ENCODE measurements at regions not wholly inside any gene's neighbourhood (a gene's known extent, or its start where the extent isn't known, plus 50 kb on each side); places are given as distances from the start of the nearest gene placed in this dataset.
"Not testable (repeated sequence)": the region's sequence is repeated elsewhere in the genome, so short reads cannot be mapped to it uniquely, and the experiment has no call there.

GRCh38 chr9:84077816-84078215 lies 97.2 kb downstream of the RMI1 start:
- H3K4me1 ChIP-seq (ENCODE audit: control insufficient read depth, insufficient read depth, low read length); H3K9me3 ChIP-seq (ENCODE audit: control insufficient read depth, low read length); H3K36me3 ChIP-seq (ENCODE audit: control insufficient read depth, insufficient read depth, low read length, severe bottlenecking); H3K27me3 ChIP-seq (replicated peaks; ENCODE audit: control insufficient read depth, insufficient read depth, low read length); H3K4me3 ChIP-seq (ENCODE audit: low read length); H3K9ac ChIP-seq (ENCODE audit: low read length); DNase-seq (ENCODE audit: low read depth): not testable (repeated sequence)

DNA sequence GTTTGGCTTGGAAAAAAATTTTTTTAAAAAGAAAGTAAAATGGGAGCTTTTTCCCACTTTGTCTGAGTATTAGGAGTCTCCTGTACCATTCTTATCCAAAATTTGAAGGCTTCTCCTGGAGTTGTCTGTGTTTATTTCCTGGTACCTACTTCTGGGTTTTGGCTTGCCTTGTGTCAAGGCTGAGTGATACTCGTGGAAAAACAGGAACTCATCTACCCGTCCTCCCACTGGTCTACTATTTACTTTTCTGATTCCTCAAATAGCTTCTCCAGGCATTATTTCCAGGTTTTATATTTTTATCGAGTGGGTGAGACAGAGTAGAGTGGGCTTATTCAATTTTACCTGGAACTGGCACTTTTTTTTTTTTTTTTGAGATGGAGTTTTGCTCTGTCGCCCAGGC lies 99.4 kb downstream of the RMI1 start:
- Histone ChIP-seq H3K36me3 (ENCODE audit: control insufficient read depth, insufficient read depth, low read length, severe bottlenecking) (no peaks in the 10 kb centered on the region), H3K4me1 (ENCODE audit: control insufficient read depth, insufficient read depth, low read length) (no peaks in the 10 kb centered on the region), H3K9me3 (ENCODE audit: control insufficient read depth, low read length) (no peaks in the 10 kb centered on the region), H3K4me3 (ENCODE audit: low read length) (no peak overlapping the region), H3K9ac (ENCODE audit: low read length) (no peak overlapping the region), H3K27me3 (replicated peaks; ENCODE audit: control insufficient read depth, insufficient read depth, low read length) (peaks cover 5% of the 10 kb centered on the region)
- no peak for DNase-seq (ENCODE audit: low read depth)

- DNase-seq (ENCODE audit: low read depth): no peak
- peaks cover 23% of the 10 kb centered on the region for H3K27me3 ChIP-seq (replicated peaks; ENCODE audit: control insufficient read depth, insufficient read depth, low read length)
- H3K36me3 ChIP-seq (ENCODE audit: control insufficient read depth, insufficient read depth, low read length, severe bottlenecking): no peaks in the 10 kb centered on the region
- no peaks in the 10 kb centered on the region for H3K9me3 ChIP-seq (ENCODE audit: control insufficient read depth, low read length)
- no peak overlapping the region for H3K4me3 ChIP-seq (ENCODE audit: low read length)
- H3K9ac ChIP-seq (ENCODE audit: low read length): no peak overlapping the region
- no peaks in the 10 kb centered on the region for H3K4me1 ChIP-seq (ENCODE audit: control insufficient read depth, insufficient read depth, low read length)
Measured at GRCh38 chr9:84101964-84102632, 121.5 kb downstream of the RMI1 start.

DNA sequence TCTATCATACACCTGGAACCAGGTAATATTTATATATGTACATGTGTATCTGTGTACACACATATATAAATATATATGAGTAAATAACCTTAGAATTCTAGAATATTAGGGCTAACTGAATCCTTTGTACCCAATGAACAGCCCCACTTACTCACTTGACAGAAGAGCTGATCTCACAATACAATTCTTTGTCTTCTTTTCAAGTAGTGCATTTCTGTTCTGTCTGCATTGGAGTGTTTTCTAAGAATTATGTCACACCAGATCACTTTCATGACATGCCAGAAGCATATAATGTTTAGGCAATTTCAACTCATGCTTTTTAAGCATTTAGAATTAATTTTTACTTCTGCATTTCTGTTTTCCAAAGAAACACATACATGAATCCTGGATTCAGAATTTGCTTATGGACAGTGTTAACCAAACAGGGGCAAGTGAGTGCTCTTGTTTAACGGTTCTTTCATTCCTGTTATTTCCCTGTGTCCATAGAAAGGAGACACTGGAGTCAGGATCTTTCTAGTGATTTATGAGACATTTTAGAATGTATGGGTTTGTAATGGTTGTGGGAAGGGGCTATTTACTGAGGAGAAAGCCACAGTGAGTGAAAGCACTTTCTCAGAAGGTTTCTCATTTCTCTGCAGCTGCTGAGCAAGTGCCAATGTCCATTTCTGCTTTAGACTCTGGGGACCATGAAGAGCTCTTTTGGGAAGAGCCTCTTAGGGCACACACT lies 123.2 kb downstream of the RMI1 start:
- no peaks in the 10 kb centered on the region for H3K36me3 ChIP-seq (ENCODE audit: control insufficient read depth, insufficient read depth, low read length, severe bottlenecking)
- no peak for DNase-seq (ENCODE audit: low read depth)
- H3K4me1 ChIP-seq (ENCODE audit: control insufficient read depth, insufficient read depth, low read length): no peaks in the 10 kb centered on the region
- no peak overlapping the region for H3K9ac ChIP-seq (ENCODE audit: low read length)
- H3K4me3 ChIP-seq (ENCODE audit: low read length): no peak overlapping the region
- H3K9me3 ChIP-seq (ENCODE audit: control insufficient read depth, low read length): no peaks in the 10 kb centered on the region
- H3K27me3 ChIP-seq (replicated peaks; ENCODE audit: control insufficient read depth, insufficient read depth, low read length): peaks cover 33% of the 10 kb centered on the region

DNA sequence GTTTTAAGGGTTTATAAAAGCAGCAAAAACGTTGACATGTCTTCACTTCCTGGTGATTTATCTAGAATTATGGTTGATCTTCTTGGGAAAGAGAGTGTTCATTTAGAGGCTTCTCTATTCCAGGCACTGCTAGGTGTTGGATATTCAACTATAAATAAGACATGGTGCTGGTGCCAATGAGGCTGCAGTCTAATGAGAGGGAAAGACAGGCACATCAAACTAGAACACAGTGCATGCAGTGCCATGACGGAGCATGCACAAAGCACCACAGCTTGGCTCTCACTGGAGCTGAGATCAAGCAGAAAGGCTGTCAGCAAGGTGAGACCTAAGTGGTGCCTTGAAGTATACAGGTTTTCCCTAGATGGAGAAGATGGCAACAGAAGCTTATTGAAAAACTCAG lies 126.5 kb downstream of the RMI1 start:
- Histone ChIP-seq H3K4me3 (ENCODE audit: low read length) (no peak overlapping the region), H3K9ac (ENCODE audit: low read length) (no peak overlapping the region), H3K4me1 (ENCODE audit: control insufficient read depth, insufficient read depth, low read length) (no peaks in the 10 kb centered on the region), H3K36me3 (ENCODE audit: control insufficient read depth, insufficient read depth, low read length, severe bottlenecking) (no peaks in the 10 kb centered on the region), H3K9me3 (ENCODE audit: control insufficient read depth, low read length) (no peaks in the 10 kb centered on the region), H3K27me3 (replicated peaks; ENCODE audit: control insufficient read depth, insufficient read depth, low read length) (peaks cover 19% of the 10 kb centered on the region)
- DNase-seq (ENCODE audit: low read depth): no peak

- H3K27me3 ChIP-seq (replicated peaks; ENCODE audit: control insufficient read depth, insufficient read depth, low read length): peaks cover 17% of the 10 kb centered on the region
- DNase-seq (ENCODE audit: low read depth): no peak
- H3K36me3 ChIP-seq (ENCODE audit: control insufficient read depth, insufficient read depth, low read length, severe bottlenecking): no peaks in the 10 kb centered on the region
- no peaks in the 10 kb centered on the region for H3K4me1 ChIP-seq (ENCODE audit: control insufficient read depth, insufficient read depth, low read length)
- H3K4me3 ChIP-seq (ENCODE audit: low read length): no peak overlapping the region
- H3K9me3 ChIP-seq (ENCODE audit: control insufficient read depth, low read length): no peaks in the 10 kb centered on the region
- H3K9ac ChIP-seq (ENCODE audit: low read length): no peak overlapping the region
Measured at GRCh38 chr9:84107995-84108394, 127.4 kb downstream of the RMI1 start.

GRCh38 chr9:84111726-84112125 lies 131.1 kb downstream of the RMI1 start:
- peaks cover 11% of the 10 kb centered on the region for H3K27me3 ChIP-seq (replicated peaks; ENCODE audit: control insufficient read depth, insufficient read depth, low read length)
- H3K4me1 ChIP-seq (ENCODE audit: control insufficient read depth, insufficient read depth, low read length): no peaks in the 10 kb centered on the region
- no peak overlapping the region for H3K4me3 ChIP-seq (ENCODE audit: low read length)
- H3K36me3 ChIP-seq (ENCODE audit: control insufficient read depth, insufficient read depth, low read length, severe bottlenecking): no peaks in the 10 kb centered on the region
- DNase-seq (ENCODE audit: low read depth): peak; percentile 4
- peaks cover 31% of the 10 kb centered on the region for H3K9me3 ChIP-seq (ENCODE audit: control insufficient read depth, low read length)
- no peak overlapping the region for H3K9ac ChIP-seq (ENCODE audit: low read length)

- Histone ChIP-seq H3K4me1 (ENCODE audit: control insufficient read depth, insufficient read depth, low read length) (no peaks in the 10 kb centered on the region), H3K27me3 (replicated peaks; ENCODE audit: control insufficient read depth, insufficient read depth, low read length) (no peaks in the 10 kb centered on the region), H3K9ac (ENCODE audit: low read length) (no peak overlapping the region), H3K4me3 (ENCODE audit: low read length) (no peak overlapping the region), H3K36me3 (ENCODE audit: control insufficient read depth, insufficient read depth, low read length, severe bottlenecking) (no peaks in the 10 kb centered on the region), H3K9me3 (ENCODE audit: control insufficient read depth, low read length) (peaks cover 9% of the 10 kb centered on the region)
- DNase-seq (ENCODE audit: low read depth): peak; percentile 39
Measured at GRCh38 chr9:84121991-84122523, 141.5 kb downstream of the RMI1 start.

- peaks cover 6% of the 10 kb centered on the region for H3K9me3 ChIP-seq (ENCODE audit: control insufficient read depth, low read length)
- no peak overlapping the region for H3K4me3 ChIP-seq (ENCODE audit: low read length)
- no peak overlapping the region for H3K9ac ChIP-seq (ENCODE audit: low read length)
- H3K27me3 ChIP-seq (replicated peaks; ENCODE audit: control insufficient read depth, insufficient read depth, low read length): no peaks in the 10 kb centered on the region
- H3K36me3 ChIP-seq (ENCODE audit: control insufficient read depth, insufficient read depth, low read length, severe bottlenecking): no peaks in the 10 kb centered on the region
- DNase-seq (ENCODE audit: low read depth): no peak
- no peaks in the 10 kb centered on the region for H3K4me1 ChIP-seq (ENCODE audit: control insufficient read depth, insufficient read depth, low read length)
Measured at GRCh38 chr9:84122572-84122971, 142.0 kb downstream of the RMI1 start.

DNA sequence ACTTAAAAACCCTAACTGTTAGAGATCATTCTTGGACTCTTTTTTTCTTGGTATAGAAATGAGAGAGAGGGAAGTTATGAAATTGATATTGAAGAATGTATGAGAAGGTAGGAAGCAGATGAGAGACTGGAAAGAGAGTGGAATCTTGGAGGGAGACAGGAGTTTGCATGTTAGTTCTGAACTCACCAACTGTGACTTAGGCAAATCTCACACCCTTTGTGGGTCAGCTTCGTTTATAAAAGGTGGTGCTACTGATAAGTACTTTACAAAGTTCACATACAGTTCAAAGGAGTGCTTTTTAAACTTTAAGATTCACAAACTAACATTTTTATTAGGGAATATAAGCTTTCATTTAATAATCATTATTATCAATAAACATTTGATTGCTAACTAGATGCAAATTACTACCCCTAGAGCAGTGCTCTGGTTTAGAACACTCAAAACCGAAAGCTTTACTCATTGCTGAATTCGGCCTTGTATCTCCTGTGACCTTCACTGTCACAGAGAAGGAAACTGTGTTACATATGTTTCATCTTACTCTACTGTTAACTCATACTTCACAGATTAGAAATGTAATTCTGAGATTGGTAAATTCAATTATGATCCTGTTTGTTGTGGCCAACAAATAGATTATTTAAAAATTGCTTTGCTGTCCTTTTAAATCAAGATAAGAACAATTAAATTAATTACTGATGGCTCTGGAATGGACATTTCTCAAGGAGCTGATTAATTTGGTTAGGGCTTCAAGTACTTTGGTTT lies 143.2 kb downstream of the RMI1 start:
- H3K9ac ChIP-seq (ENCODE audit: low read length): no peak overlapping the region
- H3K36me3 ChIP-seq (ENCODE audit: control insufficient read depth, insufficient read depth, low read length, severe bottlenecking): no peaks in the 10 kb centered on the region
- peak; percentile 15 for DNase-seq (ENCODE audit: low read depth)
- H3K4me1 ChIP-seq (ENCODE audit: control insufficient read depth, insufficient read depth, low read length): no peaks in the 10 kb centered on the region
- no peaks in the 10 kb centered on the region for H3K9me3 ChIP-seq (ENCODE audit: control insufficient read depth, low read length)
- H3K4me3 ChIP-seq (ENCODE audit: low read length): no peak overlapping the region
- no peaks in the 10 kb centered on the region for H3K27me3 ChIP-seq (replicated peaks; ENCODE audit: control insufficient read depth, insufficient read depth, low read length)

GRCh38 chr9:84125046-84125445 lies 144.4 kb downstream of the RMI1 start:
- H3K36me3 ChIP-seq (ENCODE audit: control insufficient read depth, insufficient read depth, low read length, severe bottlenecking): no peaks in the 10 kb centered on the region
- no peaks in the 10 kb centered on the region for H3K9me3 ChIP-seq (ENCODE audit: control insufficient read depth, low read length)
- H3K4me3 ChIP-seq (ENCODE audit: low read length): no peak overlapping the region
- peaks cover 5% of the 10 kb centered on the region for H3K27me3 ChIP-seq (replicated peaks; ENCODE audit: control insufficient read depth, insufficient read depth, low read length)
- no peak overlapping the region for H3K9ac ChIP-seq (ENCODE audit: low read length)
- H3K4me1 ChIP-seq (ENCODE audit: control insufficient read depth, insufficient read depth, low read length): no peaks in the 10 kb centered on the region
- DNase-seq (ENCODE audit: low read depth): no peak
